ENCODE measurements at regions not wholly inside any gene's neighbourhood (a gene's known extent, or its start where the extent isn't known, plus 50 kb on each side); places are given as distances from the start of the nearest gene placed in this dataset.
"Not testable (repeated sequence)": the region's sequence is repeated elsewhere in the genome, so short reads cannot be mapped to it uniquely, and the experiment has no call there.

DNA sequence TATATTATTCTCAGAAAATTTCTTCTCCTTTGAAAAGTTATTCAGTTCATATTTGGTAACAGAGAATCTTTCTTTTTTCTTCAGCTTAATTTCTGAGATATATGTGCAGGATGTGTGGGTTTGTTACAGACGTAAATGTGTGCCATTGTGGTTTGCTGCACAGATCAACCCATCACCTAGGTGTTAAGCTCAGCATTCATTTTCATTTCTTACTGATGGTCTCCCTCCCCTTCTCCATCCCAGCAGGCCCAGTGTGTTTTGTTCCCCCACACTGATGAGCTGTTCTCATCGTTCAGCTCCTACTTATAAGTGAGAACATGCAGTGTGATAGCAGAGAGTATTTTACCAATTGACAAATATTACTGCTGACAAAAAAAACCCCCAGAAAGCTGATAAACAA lies 330.0 kb upstream of the CHD1 start:
- H3K4me3 ChIP-seq: no peak overlapping the region

DNA sequence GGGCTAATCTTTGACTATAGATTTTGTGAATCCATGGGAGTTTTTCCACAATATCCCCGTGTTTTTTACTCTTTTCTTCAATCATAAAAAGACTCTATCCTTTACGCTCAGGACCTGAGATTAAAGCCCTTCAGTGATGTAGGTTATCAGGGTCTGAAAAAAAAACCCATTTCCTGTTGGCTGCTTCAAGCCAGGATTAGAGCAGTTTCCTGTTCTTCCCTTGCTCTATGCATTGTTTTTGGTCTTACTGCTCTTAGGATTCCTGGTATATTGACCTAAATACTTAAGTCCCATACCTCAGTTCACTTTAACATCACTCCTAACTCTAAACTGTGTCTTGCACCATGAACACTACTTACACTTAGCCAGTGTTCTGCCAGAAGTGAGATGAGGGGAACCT lies 319.3 kb upstream of the CHD1 start:
- Histone ChIP-seq H3K27ac (no peak overlapping the region), H3K4me3 (no peak overlapping the region)

More for the DNA sequence above, 330.0 kb upstream of the CHD1 start:
- H3K27ac ChIP-seq: no peak overlapping the region

DNA sequence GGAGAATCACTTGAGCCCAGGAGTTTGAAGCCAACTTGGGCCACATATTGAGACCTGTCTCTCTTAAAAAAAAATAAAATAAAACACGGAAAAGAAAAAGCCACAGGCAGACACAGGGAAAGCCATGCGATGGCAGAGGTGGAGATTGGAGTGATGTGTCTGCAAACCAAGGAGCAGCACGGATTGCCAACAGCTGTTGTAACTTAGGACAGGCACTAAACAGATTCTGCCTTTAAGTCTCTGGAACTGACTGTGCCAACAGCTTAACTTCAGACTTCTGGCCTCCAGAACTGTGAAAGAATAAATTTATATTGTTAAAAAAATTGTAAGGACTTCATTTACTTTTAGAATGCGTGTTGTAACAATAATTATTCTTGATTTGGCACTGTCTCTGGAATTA lies 318.5 kb upstream of the CHD1 start:
- H3K27ac ChIP-seq: no peak overlapping the region
- H3K4me3 ChIP-seq: no peak overlapping the region

DNA sequence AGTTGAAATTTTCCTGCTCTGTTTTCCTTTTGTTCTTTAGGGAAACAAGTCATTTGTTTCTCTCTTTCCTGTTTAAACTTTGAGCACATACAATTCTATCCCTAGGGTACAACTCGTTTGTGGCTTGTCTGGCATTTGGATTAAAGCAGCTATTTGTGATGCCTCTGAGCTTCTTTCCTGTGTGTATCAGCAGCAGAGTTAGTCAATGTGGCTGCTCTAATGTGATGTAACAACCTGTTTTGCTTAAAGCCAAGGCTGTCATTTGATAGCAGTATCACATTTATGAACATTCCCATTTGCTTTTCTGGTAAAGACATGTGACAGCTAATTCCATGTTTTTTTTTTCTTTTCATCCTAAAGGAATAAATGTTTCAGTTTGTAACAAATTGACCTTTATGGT lies 314.3 kb upstream of the CHD1 start:
- no peak overlapping the region for H3K4me3 ChIP-seq
- no peak overlapping the region for H3K27ac ChIP-seq

DNA sequence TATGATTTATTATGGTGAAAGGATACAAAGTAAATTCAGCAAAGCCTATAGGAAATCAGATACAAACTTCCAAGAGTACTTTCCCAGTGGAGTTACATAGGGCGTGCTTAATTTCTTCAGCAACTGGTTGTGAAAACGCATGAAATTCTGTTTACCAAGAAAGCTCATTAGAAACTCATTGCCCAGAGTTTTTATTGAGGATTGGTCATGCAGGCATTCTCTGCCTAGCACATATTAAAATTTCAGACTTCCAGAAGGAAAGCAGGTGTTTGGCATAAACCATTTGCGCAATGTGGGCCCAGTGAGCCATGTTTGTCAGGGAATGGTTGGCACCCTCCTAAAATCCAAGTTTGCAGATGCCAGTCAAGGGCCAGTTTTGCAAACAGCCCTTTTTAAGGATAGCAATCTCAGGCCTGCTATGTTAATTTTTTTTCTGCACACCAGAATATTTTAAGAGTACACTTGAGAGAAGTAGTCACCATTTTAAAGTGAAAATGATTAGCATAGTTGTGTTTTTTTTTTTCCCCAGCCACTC lies 311.1 kb upstream of the CHD1 start:
- H3K27ac ChIP-seq: no peak overlapping the region
- H3K4me3 ChIP-seq: no peak overlapping the region

GRCh38 chr5:99191206-99191745 lies 262.5 kb upstream of the CHD1 start:
- no peak overlapping the region for H3K4me3 ChIP-seq

GRCh38 chr5:99187611-99188010 lies 258.8 kb upstream of the CHD1 start:
- no peak overlapping the region for H3K27ac ChIP-seq
- no peak overlapping the region for H3K4me3 ChIP-seq

More at GRCh38 chr5:99191206-99191745, 262.5 kb upstream of the CHD1 start:
- no peak overlapping the region for H3K27ac ChIP-seq

GRCh38 chr5:99179206-99179605 lies 250.4 kb upstream of the CHD1 start:
- no peak overlapping the region for H3K27ac ChIP-seq

GRCh38 chr5:99177796-99178195 lies 249.0 kb upstream of the CHD1 start:
- H3K4me3 ChIP-seq: no peak overlapping the region

More at GRCh38 chr5:99179206-99179605, 250.4 kb upstream of the CHD1 start:
- H3K4me3 ChIP-seq: no peak overlapping the region

DNA sequence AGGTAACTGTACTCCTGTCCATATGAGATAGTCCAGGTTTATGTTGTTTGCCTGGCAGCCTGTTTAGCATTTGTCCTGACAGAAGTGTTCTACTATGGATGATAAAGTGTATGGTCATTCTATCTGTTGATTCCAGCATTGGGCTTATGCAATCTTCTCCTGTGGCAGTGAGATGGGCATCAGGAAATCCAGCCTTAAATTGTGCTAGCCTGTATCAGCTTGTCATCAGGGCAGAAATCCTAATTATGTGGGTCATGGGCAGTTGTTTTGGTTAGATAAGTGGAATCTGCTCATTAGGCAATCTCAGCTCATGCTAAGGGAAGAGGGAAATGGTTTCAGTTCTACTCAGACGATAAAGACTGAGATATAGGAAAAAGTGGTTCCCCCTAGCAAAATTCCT lies 247.4 kb upstream of the CHD1 start:
- Histone ChIP-seq H3K27ac (no peak overlapping the region), H3K4me3 (no peak overlapping the region)

More at GRCh38 chr5:99177796-99178195, 249.0 kb upstream of the CHD1 start:
- no peak overlapping the region for H3K27ac ChIP-seq

DNA sequence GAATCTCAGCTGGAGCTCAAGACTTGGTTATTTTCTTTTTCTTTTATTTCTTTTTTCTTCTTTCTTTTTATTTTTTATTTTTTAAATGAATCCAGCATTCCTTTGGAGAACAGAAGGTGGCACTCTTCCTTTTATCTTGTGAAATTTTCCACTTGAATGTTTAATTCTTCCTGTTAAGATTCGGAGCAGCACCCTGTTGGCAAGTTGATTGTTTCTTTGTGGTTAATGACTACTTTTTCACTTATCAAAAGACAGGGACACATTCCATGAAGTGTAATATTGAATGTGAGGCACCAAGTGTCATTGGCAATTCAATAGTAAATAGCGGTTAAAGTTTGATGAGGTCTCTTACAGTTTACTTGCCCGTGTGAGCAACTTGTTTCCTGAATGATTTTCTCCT lies 240.5 kb upstream of the CHD1 start:
- H3K4me3 ChIP-seq: no peak overlapping the region

GRCh38 chr5:99161538-99161937 lies 232.7 kb upstream of the CHD1 start:
- not testable (repeated sequence) for H3K4me3 ChIP-seq, H3K27ac ChIP-seq

More for the DNA sequence above, 240.5 kb upstream of the CHD1 start:
- H3K27ac ChIP-seq: no peak overlapping the region

DNA sequence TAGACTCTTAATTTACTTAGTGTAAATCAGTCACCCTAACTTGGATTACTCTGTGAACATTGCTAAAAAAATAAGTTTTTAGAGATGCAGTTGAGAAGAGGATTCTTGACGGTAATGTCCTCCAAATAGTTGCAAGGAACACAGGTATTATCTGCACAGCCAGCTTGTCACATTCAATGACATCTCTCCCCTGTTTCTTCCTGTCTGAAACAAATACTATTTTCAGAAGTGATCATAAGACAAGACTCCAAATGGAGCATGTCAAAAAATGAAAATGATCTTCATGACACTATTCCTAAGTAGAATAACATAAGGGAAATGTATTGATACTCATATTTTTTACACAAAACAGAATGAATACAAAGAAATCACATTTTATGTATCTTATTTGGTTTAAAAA lies 227.9 kb upstream of the CHD1 start:
- no peak overlapping the region for H3K4me3 ChIP-seq

DNA sequence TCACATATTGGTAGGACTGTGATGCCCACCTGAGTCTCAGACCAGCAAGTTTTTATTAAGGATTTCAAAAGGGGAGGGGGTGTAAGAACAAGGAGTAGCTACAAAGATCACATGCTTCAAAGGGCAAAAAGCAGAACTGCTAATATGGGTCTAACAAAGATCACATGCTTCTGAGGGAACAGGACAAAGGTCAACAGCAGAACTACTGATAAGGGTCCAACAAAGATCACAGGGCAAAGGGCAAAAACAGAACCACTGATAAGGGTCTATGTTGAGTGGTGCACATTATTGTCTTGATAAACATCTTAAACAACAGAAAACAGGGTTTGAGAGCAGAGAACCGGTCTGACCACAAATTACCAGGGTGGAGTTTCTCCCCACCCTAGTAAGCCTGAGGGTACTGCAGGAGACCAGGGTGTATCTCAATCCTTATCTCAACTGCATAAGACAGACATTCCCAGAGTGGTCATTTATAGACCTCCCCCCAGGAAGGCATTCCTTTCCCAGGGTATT lies 214.5 kb upstream of the CHD1 start:
- H3K27ac ChIP-seq, H3K4me3 ChIP-seq: not testable (repeated sequence)

More for the DNA sequence above, 227.9 kb upstream of the CHD1 start:
- H3K27ac ChIP-seq: no peak overlapping the region

DNA sequence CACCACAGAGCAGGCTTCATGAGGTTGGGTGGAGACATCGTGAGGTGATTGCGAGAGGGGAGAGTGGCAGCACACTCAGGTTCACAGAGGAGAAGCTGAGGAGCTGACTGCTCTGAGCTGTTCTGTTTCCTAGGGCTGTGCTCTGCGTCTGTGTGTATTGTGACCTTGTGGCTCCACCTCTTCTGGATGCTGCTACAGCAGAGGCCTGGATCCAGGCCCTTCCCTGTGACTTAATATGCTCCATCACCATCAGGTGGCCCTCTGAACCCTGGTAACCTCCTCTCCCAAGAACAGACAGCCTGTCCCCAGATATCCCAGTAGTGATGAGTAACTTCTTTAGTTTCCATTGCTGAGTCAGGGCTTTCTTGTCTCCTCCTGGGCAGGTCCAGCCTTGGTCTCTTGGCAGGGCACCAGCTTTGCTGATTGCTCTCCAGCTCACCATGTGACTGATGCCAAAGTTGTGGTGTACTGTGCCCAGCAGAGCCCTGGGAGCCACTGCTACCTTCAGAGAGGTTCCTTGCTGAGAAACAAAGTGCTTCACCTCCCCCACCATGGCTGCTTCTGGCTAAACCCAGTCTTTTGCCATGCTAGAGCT lies 212.8 kb upstream of the CHD1 start:
- no peak overlapping the region for H3K27ac ChIP-seq
- no peak overlapping the region for H3K4me3 ChIP-seq

DNA sequence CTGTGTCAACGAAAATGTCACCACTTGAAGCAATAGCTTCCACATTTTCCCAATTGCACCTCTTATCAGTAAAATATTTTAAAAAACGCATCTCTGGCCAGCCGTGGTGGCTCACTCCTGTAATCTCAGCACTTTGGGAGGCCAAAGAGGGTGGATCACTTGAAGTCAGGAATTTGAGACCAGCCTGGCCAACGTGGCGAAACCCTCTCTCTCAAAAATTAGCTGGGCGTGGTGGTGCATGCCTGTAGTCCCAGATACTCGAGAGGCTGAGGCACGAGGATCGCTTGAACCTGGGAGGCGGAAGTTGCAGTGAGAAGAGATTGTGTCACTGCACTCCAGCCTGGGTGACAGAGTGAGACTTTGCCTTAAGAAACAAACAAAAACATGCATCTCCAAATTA lies 210.1 kb upstream of the CHD1 start:
- no peak overlapping the region for H3K27ac ChIP-seq
- no peak overlapping the region for H3K4me3 ChIP-seq

- no peak overlapping the region for H3K4me3 ChIP-seq
These were observed 205.1 kb upstream of the CHD1 start for GRCh38 chr5:99133921-99134320.

GRCh38 chr5:99129768-99130501 lies 201.1 kb upstream of the CHD1 start:
- no peak overlapping the region for H3K27ac ChIP-seq
- no peak overlapping the region for H3K4me3 ChIP-seq

More at GRCh38 chr5:99133921-99134320, 205.1 kb upstream of the CHD1 start:
- H3K27ac ChIP-seq: no peak overlapping the region

DNA sequence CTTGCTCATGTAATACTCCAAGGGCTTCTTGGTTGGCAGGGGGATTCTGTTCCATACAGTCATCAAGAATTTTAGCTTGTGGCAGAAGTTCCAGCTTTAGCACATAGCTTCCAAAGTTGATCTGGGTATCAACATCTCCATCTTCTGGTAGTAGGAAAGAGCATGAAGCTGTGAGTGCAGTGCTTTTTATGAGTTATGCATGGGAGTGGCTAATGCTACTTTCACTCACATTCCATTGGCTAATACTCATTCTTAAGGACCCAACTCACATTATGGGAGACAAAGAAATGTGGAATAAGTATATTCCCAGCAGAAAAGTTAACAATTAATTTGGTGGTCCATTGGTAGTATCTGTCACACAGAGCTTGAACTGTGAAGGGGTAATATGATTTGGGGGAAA lies 194.2 kb upstream of the CHD1 start:
- H3K4me3 ChIP-seq: no peak overlapping the region

GRCh38 chr5:99119326-99119725 lies 190.5 kb upstream of the CHD1 start:
- H3K27ac ChIP-seq: no peak overlapping the region
- no peak overlapping the region for H3K4me3 ChIP-seq

More for the DNA sequence above, 194.2 kb upstream of the CHD1 start:
- H3K27ac ChIP-seq: no peak overlapping the region

DNA sequence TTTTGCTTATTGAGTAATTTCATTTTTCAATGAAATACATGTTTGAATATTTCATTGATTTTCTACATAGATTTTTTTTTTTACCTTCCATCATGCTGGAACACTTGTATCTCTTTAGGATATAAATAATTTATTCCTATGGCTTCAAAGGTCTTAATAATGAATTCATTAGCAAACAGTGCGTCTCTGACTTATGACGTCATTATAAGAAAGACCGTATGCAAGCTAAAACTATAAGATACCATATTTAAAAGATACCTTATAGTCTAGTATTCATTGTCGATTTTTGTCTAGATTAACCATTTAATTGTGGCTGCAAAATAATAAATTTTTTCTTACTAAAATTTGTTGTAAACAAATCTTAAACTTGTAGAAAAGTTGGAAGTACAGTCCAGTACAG lies 187.7 kb upstream of the CHD1 start:
- H3K4me3 ChIP-seq: no peak overlapping the region
- no peak overlapping the region for H3K27ac ChIP-seq

All from skin epidermis (tissue), 12 donors.